ENCODE measurements at regions not wholly inside any gene's neighbourhood (a gene's known extent, or its start where the extent isn't known, plus 50 kb on each side); places are given as distances from the start of the nearest gene placed in this dataset.
"Not testable (repeated sequence)": the region's sequence is repeated elsewhere in the genome, so short reads cannot be mapped to it uniquely, and the experiment has no call there.

DNA sequence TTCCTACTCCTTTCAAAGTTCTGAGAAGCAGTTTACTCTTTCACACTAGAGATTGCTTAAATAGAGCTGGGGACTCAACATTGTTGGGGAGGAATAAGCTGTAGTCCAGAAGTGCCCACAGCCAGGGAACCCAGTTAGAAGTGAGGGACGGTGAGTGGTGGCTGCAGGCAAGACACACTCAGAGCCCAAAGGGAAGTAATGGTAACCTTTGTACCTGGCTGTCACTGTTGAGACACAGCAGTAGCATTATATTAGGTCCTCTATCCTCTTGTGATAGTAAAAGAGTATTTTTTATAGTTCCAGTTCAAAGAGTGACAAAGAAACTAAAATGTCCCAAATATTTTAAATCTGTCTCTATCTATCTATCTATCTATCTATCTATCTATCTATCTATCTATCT lies 263.3 kb downstream of the TTC6 start:
- H3K36me3 ChIP-seq (ENCODE audit: control insufficient read depth, insufficient read depth, low read length), result no peaks in the 10 kb centered on the region
- H3K27ac ChIP-seq (ENCODE audit: insufficient read depth, low read length, poor library complexity, severe bottlenecking), result no peak overlapping the region
- H3K27me3 ChIP-seq (replicated peaks; ENCODE audit: control insufficient read depth, insufficient read depth, low read length, poor library complexity, severe bottlenecking), result no peaks in the 10 kb centered on the region
- DNase-seq, result no peak
- H3K9me3 ChIP-seq (ENCODE audit: control insufficient read depth, low read length), result no peaks in the 10 kb centered on the region
- no peaks in the 10 kb centered on the region for H3K4me1 ChIP-seq (ENCODE audit: control insufficient read depth, insufficient read depth, low read length, poor library complexity, severe bottlenecking)
- H3K4me3 ChIP-seq (ENCODE audit: insufficient read depth, low read depth, low read length, poor library complexity, severe bottlenecking), result no peak overlapping the region

DNA sequence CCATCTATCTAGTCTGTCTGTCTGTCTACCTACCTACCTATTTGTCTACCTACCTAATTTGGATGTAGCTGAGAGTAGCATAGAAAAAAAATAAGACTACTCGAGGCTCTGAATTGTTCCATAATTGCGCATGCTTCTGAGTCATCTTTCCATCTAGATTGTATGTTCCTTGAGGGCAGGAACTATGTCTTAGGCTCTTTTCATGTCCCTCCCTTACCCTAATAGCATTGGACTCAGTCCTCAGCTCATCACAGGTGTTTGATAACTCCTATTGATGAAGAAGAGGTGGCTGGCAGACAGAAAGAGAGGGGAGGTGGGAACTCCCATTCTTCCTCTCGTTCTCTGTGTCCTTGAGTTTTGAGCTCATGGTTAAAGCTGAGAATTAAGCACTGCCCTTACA lies 263.7 kb downstream of the TTC6 start:
- DNase-seq, result no peak
- no peaks in the 10 kb centered on the region for H3K36me3 ChIP-seq (ENCODE audit: control insufficient read depth, insufficient read depth, low read length)
- no peaks in the 10 kb centered on the region for H3K9me3 ChIP-seq (ENCODE audit: control insufficient read depth, low read length)
- no peaks in the 10 kb centered on the region for H3K4me1 ChIP-seq (ENCODE audit: control insufficient read depth, insufficient read depth, low read length, poor library complexity, severe bottlenecking)
- H3K27ac ChIP-seq (ENCODE audit: insufficient read depth, low read length, poor library complexity, severe bottlenecking), result no peak overlapping the region
- H3K27me3 ChIP-seq (replicated peaks; ENCODE audit: control insufficient read depth, insufficient read depth, low read length, poor library complexity, severe bottlenecking), result no peaks in the 10 kb centered on the region
- no peak overlapping the region for H3K4me3 ChIP-seq (ENCODE audit: insufficient read depth, low read depth, low read length, poor library complexity, severe bottlenecking)

DNA sequence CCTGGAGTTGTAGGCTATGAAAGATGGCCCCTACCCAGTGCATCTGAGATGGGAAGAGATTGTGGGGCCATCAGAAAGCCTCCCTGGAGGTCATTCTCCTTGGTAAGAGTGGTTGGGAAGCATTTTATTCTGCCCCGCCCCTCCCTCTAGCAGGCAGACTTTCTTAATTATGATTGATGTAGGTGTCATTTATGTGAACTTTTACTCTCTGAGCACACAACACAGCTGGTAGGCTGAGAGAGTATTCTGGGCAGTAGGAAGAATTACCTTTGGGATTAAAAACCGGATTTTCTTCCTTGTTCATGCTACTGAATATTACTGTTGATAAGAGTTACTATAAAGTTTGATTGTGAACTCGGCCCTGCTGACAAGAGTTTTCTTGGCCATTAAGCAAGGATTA lies 266.8 kb downstream of the TTC6 start:
- DNase-seq, result no peak
- no peaks in the 10 kb centered on the region for H3K27me3 ChIP-seq (replicated peaks; ENCODE audit: control insufficient read depth, insufficient read depth, low read length, poor library complexity, severe bottlenecking)
- no peak overlapping the region for H3K27ac ChIP-seq (ENCODE audit: insufficient read depth, low read length, poor library complexity, severe bottlenecking)
- H3K4me3 ChIP-seq (ENCODE audit: insufficient read depth, low read depth, low read length, poor library complexity, severe bottlenecking), result no peak overlapping the region
- no peaks in the 10 kb centered on the region for H3K4me1 ChIP-seq (ENCODE audit: control insufficient read depth, insufficient read depth, low read length, poor library complexity, severe bottlenecking)
- no peaks in the 10 kb centered on the region for H3K9me3 ChIP-seq (ENCODE audit: control insufficient read depth, low read length)
- H3K36me3 ChIP-seq (ENCODE audit: control insufficient read depth, insufficient read depth, low read length), result no peaks in the 10 kb centered on the region

GRCh38 chr14:37864128-37864527 lies 268.7 kb downstream of the TTC6 start:
- Histone ChIP-seq H3K27me3 (replicated peaks; ENCODE audit: control insufficient read depth, insufficient read depth, low read length, poor library complexity, severe bottlenecking) (no peaks in the 10 kb centered on the region), H3K4me1 (ENCODE audit: control insufficient read depth, insufficient read depth, low read length, poor library complexity, severe bottlenecking) (no peaks in the 10 kb centered on the region), H3K36me3 (ENCODE audit: control insufficient read depth, insufficient read depth, low read length) (no peaks in the 10 kb centered on the region), H3K9me3 (ENCODE audit: control insufficient read depth, low read length) (no peaks in the 10 kb centered on the region), H3K4me3 (ENCODE audit: insufficient read depth, low read depth, low read length, poor library complexity, severe bottlenecking) (no peak overlapping the region), H3K27ac (ENCODE audit: insufficient read depth, low read length, poor library complexity, severe bottlenecking) (no peak overlapping the region)
- DNase-seq, result no peak

- H3K27ac ChIP-seq (ENCODE audit: insufficient read depth, low read length, poor library complexity, severe bottlenecking), result no peak overlapping the region
- DNase-seq, result no peak
- no peaks in the 10 kb centered on the region for H3K27me3 ChIP-seq (replicated peaks; ENCODE audit: control insufficient read depth, insufficient read depth, low read length, poor library complexity, severe bottlenecking)
- no peak overlapping the region for H3K4me3 ChIP-seq (ENCODE audit: insufficient read depth, low read depth, low read length, poor library complexity, severe bottlenecking)
- H3K9me3 ChIP-seq (ENCODE audit: control insufficient read depth, low read length), result no peaks in the 10 kb centered on the region
- no peaks in the 10 kb centered on the region for H3K4me1 ChIP-seq (ENCODE audit: control insufficient read depth, insufficient read depth, low read length, poor library complexity, severe bottlenecking)
- no peaks in the 10 kb centered on the region for H3K36me3 ChIP-seq (ENCODE audit: control insufficient read depth, insufficient read depth, low read length)
Observed at GRCh38 chr14:37864861-37865718, 269.7 kb downstream of the TTC6 start.

DNA sequence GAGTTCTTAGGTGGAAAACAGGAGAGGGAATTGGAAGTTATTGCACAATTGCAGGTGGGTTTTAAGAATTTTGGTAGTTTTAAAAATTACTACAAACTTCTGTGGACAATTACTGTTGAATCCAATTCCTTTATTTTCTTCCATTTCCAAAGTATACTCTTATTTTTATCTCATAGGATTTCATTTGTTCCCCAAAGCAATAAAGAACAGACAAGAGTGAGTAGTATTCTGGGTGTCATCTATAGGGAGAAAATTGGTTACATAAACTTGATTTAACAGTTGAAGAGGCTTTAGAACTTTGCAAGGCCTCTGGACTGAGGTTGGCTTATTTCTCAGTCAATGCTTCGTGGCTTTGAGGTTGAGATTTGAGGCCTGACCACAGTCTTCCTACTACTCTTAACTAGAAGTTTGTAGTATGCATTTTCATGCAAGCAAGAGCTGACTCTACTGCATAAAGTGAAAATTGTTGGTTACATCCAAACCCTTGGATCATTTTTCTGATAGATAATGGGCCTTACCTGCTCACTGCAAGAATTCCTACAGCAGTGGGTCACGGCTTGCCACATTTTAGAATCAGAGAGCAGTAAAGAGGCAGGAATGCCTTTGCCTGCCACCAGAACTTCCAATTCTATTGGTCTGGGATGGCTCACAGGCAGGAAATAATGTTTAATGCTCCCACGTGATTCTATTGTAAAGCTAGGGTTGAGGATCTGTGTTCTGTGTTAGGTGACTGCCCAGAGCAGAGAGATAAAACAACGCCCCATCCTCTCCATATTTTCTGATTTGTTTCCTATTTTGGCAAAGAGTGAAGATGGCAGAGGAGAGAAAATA lies 270.5 kb downstream of the TTC6 start:
- no peaks in the 10 kb centered on the region for H3K4me1 ChIP-seq (ENCODE audit: control insufficient read depth, insufficient read depth, low read length, poor library complexity, severe bottlenecking)
- no peak overlapping the region for H3K4me3 ChIP-seq (ENCODE audit: insufficient read depth, low read depth, low read length, poor library complexity, severe bottlenecking)
- H3K27ac ChIP-seq (ENCODE audit: insufficient read depth, low read length, poor library complexity, severe bottlenecking), result no peak overlapping the region
- H3K9me3 ChIP-seq (ENCODE audit: control insufficient read depth, low read length), result no peaks in the 10 kb centered on the region
- H3K36me3 ChIP-seq (ENCODE audit: control insufficient read depth, insufficient read depth, low read length), result no peaks in the 10 kb centered on the region
- no peaks in the 10 kb centered on the region for H3K27me3 ChIP-seq (replicated peaks; ENCODE audit: control insufficient read depth, insufficient read depth, low read length, poor library complexity, severe bottlenecking)
- DNase-seq, result no peak

GRCh38 chr14:37869633-37870032 lies 274.2 kb downstream of the TTC6 start:
- DNase-seq, result no peak

DNA sequence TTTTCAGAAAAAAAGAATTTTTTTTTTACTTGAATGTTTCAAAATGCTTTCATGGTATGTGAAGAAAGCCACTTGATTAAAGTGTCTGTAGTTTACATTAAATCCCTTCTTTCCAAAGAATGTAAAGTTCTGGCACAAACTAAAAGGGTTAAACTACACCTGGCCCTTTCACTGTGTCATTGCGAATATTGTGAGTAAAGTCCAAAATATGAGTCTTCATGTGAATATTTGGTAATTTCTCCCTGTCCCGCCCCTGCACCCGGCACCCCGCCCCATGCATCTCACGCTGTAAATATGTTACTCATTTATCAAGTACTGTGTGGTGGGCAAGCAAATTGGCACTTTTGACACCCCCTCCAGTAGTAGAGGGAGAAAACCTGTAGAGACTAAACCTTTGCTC lies 274.7 kb downstream of the TTC6 start:
- no peak overlapping the region for H3K27ac ChIP-seq (ENCODE audit: insufficient read depth, low read length, poor library complexity, severe bottlenecking)
- H3K36me3 ChIP-seq (ENCODE audit: control insufficient read depth, insufficient read depth, low read length), result no peaks in the 10 kb centered on the region
- H3K4me1 ChIP-seq (ENCODE audit: control insufficient read depth, insufficient read depth, low read length, poor library complexity, severe bottlenecking), result no peaks in the 10 kb centered on the region
- DNase-seq, result no peak
- no peak overlapping the region for H3K4me3 ChIP-seq (ENCODE audit: insufficient read depth, low read depth, low read length, poor library complexity, severe bottlenecking)
- no peaks in the 10 kb centered on the region for H3K27me3 ChIP-seq (replicated peaks; ENCODE audit: control insufficient read depth, insufficient read depth, low read length, poor library complexity, severe bottlenecking)
- no peaks in the 10 kb centered on the region for H3K9me3 ChIP-seq (ENCODE audit: control insufficient read depth, low read length)

More at GRCh38 chr14:37869633-37870032, 274.2 kb downstream of the TTC6 start:
- Histone ChIP-seq H3K36me3 (ENCODE audit: control insufficient read depth, insufficient read depth, low read length) (no peaks in the 10 kb centered on the region), H3K9me3 (ENCODE audit: control insufficient read depth, low read length) (no peaks in the 10 kb centered on the region), H3K27ac (ENCODE audit: insufficient read depth, low read length, poor library complexity, severe bottlenecking) (no peak overlapping the region), H3K4me3 (ENCODE audit: insufficient read depth, low read depth, low read length, poor library complexity, severe bottlenecking) (no peak overlapping the region), H3K4me1 (ENCODE audit: control insufficient read depth, insufficient read depth, low read length, poor library complexity, severe bottlenecking) (no peaks in the 10 kb centered on the region), H3K27me3 (replicated peaks; ENCODE audit: control insufficient read depth, insufficient read depth, low read length, poor library complexity, severe bottlenecking) (no peaks in the 10 kb centered on the region)

DNA sequence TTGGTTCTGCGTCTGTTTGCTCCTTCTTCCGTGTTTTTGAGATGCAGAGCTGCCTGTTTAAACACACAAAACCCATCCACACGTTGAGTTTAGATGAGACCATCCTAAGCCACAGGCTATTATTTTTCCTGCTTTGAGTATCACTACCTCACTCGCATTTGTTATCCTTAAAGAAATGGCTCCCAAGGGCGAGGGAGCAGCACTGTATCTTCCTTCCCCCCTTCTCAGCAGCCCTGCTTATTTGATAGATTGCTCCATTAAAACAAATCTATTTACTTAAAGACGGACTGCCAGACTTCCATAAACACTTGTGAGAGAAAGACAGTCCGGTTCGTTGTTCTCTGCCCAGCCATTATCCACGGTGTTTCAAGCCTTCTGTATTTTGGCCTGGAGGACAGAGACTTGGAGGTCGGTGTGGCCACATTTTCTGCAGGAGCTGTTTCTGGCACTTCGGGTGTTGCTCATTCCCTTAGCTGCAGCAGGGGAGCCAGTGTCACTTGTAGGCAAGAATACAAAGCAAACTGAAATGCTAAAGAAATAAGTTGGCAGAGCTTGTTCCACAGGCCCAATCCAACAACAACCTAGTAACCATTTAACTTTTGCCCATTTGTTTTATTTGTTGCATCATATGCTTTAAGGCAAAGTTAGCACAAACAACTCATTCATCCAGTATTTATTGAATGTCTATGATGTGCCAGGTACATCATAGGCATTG lies 275.4 kb downstream of the TTC6 start:
- DNase-seq, result no peak
- Histone ChIP-seq H3K4me1 (ENCODE audit: control insufficient read depth, insufficient read depth, low read length, poor library complexity, severe bottlenecking) (no peaks in the 10 kb centered on the region), H3K4me3 (ENCODE audit: insufficient read depth, low read depth, low read length, poor library complexity, severe bottlenecking) (no peak overlapping the region)

DNA sequence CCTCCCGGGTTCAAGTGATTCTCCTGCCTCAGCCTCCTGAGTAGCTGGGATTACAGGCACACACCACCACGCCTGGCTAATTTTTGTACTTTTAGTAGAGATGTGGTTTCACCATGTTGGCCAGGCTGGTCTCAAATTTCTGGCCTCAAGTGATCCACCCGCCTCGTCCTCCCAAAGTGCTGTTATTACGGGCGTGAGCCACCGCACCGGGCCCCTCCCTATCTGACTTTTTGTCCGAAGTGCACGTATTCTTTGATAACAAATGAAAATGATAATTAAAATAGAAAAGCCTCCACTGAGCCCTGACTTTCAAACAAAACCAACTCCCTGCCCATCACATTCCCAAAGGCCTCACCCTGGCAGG lies 278.6 kb downstream of the TTC6 start:
- not testable (repeated sequence) for H3K27me3 ChIP-seq (replicated peaks; ENCODE audit: control insufficient read depth, insufficient read depth, low read length, poor library complexity, severe bottlenecking); H3K27ac ChIP-seq (ENCODE audit: insufficient read depth, low read length, poor library complexity, severe bottlenecking); H3K9me3 ChIP-seq (ENCODE audit: control insufficient read depth, low read length); H3K36me3 ChIP-seq (ENCODE audit: control insufficient read depth, insufficient read depth, low read length); DNase-seq; H3K4me1 ChIP-seq (ENCODE audit: control insufficient read depth, insufficient read depth, low read length, poor library complexity, severe bottlenecking); H3K4me3 ChIP-seq (ENCODE audit: insufficient read depth, low read depth, low read length, poor library complexity, severe bottlenecking)

More for the DNA sequence above, 275.4 kb downstream of the TTC6 start:
- Histone ChIP-seq H3K36me3 (ENCODE audit: control insufficient read depth, insufficient read depth, low read length) (no peaks in the 10 kb centered on the region), H3K27ac (ENCODE audit: insufficient read depth, low read length, poor library complexity, severe bottlenecking) (no peak overlapping the region), H3K9me3 (ENCODE audit: control insufficient read depth, low read length) (no peaks in the 10 kb centered on the region), H3K27me3 (replicated peaks; ENCODE audit: control insufficient read depth, insufficient read depth, low read length, poor library complexity, severe bottlenecking) (no peaks in the 10 kb centered on the region)

Measured in effector memory CD4-positive, alpha-beta T cell (primary cell).